ENCODE measurements at regions not wholly inside any gene's neighbourhood (a gene's known extent, or its start where the extent isn't known, plus 50 kb on each side); places are given as distances from the start of the nearest gene placed in this dataset.

DNA sequence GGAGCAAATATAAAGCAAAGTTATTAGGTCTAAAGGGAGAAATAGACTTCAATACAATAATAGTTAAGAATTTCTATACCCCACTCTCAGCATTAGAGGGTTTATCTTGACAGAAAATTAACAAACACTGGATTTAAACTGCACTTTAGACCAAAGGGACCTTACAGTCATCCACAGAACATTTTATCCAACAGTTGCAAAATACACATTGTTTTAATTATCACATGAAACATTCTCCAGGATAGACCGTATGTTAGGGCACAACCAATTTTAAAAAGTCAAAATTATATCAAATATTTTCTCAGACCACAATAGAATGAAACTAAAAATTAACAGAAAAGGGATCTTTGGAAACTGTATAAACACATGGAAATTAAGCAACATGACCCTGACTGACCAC is 384.5 kb upstream of the C1orf87 start:
- Histone ChIP-seq H3K9ac (ENCODE audit: low read length) (no peak overlapping the region), H3K4me2 (ENCODE audit: low read length) (no peak overlapping the region), H3K4me3 (replicated peaks in 1 of 2; ENCODE audit: low read depth in 1 of 2, low read length in 2 of 2) (no peak overlapping the region), H3K27me3 (ENCODE audit: insufficient read depth, low read length) (no peaks in the 10 kb centered on the region), H3K9me3 (ENCODE audit: control insufficient read depth in 1 of 2, insufficient read depth in 1 of 2, low read depth in 1 of 2, low read length in 2 of 2) (no peaks in the 10 kb centered on the region), H3K27ac (ENCODE audit: low read depth, low read length) (no peak overlapping the region), H3K36me3 (ENCODE audit: control insufficient read depth in 1 of 2, insufficient read depth in 2 of 2, low read length in 2 of 2) (no peaks in the 10 kb centered on the region), H3K9me2 (ENCODE audit: insufficient read depth) (no peaks in the 10 kb centered on the region), H4K20me1 (ENCODE audit: insufficient read depth) (no peaks in the 10 kb centered on the region), H2AFZ (ENCODE audit: low read depth, low read length, poor library complexity, severe bottlenecking) (no peak overlapping the region), H3K79me2 (ENCODE audit: insufficient read depth, low read length) (no peaks in the 10 kb centered on the region), H3K4me1 (ENCODE audit: control insufficient read depth in 1 of 2, insufficient read depth in 2 of 2, low read length in 2 of 2) (no peaks in the 10 kb centered on the region)
- no TSS peak for BruUV-seq (replicated peaks)
- POLR2A ChIA-PET = no interaction called here
- TF ChIP-seq SRF (IDR thresholded peaks at IDR 0.05; ENCODE audit: low read depth) (no peak), SP1 (IDR thresholded peaks at IDR 0.05; ENCODE audit: low read depth) (no peak), FOSL1 (IDR thresholded peaks at IDR 0.05; ENCODE audit: low read depth) (no peak), CEBPB (IDR thresholded peaks at IDR 0.05; ENCODE audit: low read depth) (no peak), ELF1 (IDR thresholded peaks at IDR 0.05; ENCODE audit: borderline replicate concordance, low read depth) (no peak), RAD21 (IDR thresholded peaks at IDR 0.05; ENCODE audit: low read depth) (no peak)
- DNase-seq (ENCODE audit: low read depth, low spot score) (no peak), ATAC-seq (no peak)
- RAD21 ChIA-PET (ENCODE audit: low non-redundant PET in 1 of 2, low total read pairs in 2 of 2, uncharacterized antibody in 2 of 2, unreplicated experiment in 2 of 2) = no interaction called here
- CTCF ChIA-PET = no interaction called here
- intact Hi-C loops (cut with micrococcal nuclease) = no loop called here

DNA sequence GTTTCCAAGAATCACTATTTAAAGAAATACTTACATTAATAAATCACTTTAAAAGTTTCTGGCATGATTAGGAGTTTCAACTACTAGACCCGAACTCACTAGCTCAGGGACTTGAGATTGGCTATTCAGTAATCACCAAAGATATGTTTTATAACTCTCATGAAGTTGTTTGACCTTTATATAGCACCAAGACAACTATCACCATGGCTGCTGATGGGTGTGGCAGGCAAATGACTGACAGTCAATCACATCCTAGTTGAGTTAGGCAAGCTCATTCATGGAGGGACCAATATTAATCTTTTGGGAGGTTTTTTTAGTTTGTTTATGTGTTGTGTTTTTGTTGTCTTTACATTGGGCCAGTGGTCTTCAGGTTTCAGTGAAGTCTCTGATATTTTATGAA is 376.3 kb upstream of the C1orf87 start:
- no peaks in the 10 kb centered on the region for H3K27me3 ChIP-seq (ENCODE audit: insufficient read depth, low read length)
- no peak overlapping the region for H3K9ac ChIP-seq (ENCODE audit: low read length)
- POLR2A ChIA-PET = no interaction called here
- no peaks in the 10 kb centered on the region for H3K9me2 ChIP-seq (ENCODE audit: insufficient read depth)
- H3K79me2 ChIP-seq (ENCODE audit: insufficient read depth, low read length) = no peaks in the 10 kb centered on the region
- H4K20me1 ChIP-seq (ENCODE audit: insufficient read depth) = no peaks in the 10 kb centered on the region
- H3K27ac ChIP-seq (ENCODE audit: low read depth, low read length) = no peak overlapping the region
- H3K4me1 ChIP-seq (ENCODE audit: control insufficient read depth in 1 of 2, insufficient read depth in 2 of 2, low read length in 2 of 2) = no peaks in the 10 kb centered on the region
- H3K4me2 ChIP-seq (ENCODE audit: low read length) = no peak overlapping the region
- no peak for DNase-seq (ENCODE audit: low read depth, low spot score)
- intact Hi-C loops (cut with micrococcal nuclease) = no loop called here
- no peak for ATAC-seq
- CTCF ChIA-PET = interaction anchor here (1.3 kb wide), 1 partner anchor 24 kb away, joined by 4 read pairs; no protein-coding TSS in a partner anchor
- RAD21 ChIA-PET (ENCODE audit: low non-redundant PET in 1 of 2, low total read pairs in 2 of 2, uncharacterized antibody in 2 of 2, unreplicated experiment in 2 of 2) = no interaction called here
- TF ChIP-seq, protein P1, sequence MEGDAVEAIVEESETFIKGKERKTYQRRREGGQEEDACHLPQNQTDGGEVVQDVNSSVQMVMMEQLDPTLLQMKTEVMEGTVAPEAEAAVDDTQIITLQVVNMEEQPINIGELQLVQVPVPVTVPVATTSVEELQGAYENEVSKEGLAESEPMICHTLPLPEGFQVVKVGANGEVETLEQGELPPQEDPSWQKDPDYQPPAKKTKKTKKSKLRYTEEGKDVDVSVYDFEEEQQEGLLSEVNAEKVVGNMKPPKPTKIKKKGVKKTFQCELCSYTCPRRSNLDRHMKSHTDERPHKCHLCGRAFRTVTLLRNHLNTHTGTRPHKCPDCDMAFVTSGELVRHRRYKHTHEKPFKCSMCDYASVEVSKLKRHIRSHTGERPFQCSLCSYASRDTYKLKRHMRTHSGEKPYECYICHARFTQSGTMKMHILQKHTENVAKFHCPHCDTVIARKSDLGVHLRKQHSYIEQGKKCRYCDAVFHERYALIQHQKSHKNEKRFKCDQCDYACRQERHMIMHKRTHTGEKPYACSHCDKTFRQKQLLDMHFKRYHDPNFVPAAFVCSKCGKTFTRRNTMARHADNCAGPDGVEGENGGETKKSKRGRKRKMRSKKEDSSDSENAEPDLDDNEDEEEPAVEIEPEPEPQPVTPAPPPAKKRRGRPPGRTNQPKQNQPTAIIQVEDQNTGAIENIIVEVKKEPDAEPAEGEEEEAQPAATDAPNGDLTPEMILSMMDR (IDR thresholded peaks at IDR 0.05 in 2 of 3, conservative IDR thresholded peaks at IDR 0.05 in 1 of 3; ENCODE audit: borderline replicate concordance in 1 of 3, insufficient read depth in 1 of 3, low read depth in 2 of 3, low read length in 2 of 3) = no peak
- TF ChIP-seq CEBPB (IDR thresholded peaks at IDR 0.05; ENCODE audit: low read depth) (no peak), ELF1 (IDR thresholded peaks at IDR 0.05; ENCODE audit: borderline replicate concordance, low read depth) (no peak), SP1 (IDR thresholded peaks at IDR 0.05; ENCODE audit: low read depth) (no peak), ZFX (IDR thresholded peaks at IDR 0.05) (no peak), CBX3 (IDR thresholded peaks at IDR 0.05; ENCODE audit: low read depth) (no peak), JUND (IDR thresholded peaks at IDR 0.05) (no peak), POLR2AphosphoS5 (IDR thresholded peaks at IDR 0.05; ENCODE audit: low read depth, low read length) (no peak), EZH2phosphoT487 (IDR thresholded peaks at IDR 0.05; ENCODE audit: borderline replicate concordance) (no peak)
- TF ChIP-seq, protein P2, sequence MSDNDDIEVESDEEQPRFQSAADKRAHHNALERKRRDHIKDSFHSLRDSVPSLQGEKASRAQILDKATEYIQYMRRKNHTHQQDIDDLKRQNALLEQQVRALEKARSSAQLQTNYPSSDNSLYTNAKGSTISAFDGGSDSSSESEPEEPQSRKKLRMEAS (IDR thresholded peaks at IDR 0.05) = no peak
- TF ChIP-seq, protein P3, sequence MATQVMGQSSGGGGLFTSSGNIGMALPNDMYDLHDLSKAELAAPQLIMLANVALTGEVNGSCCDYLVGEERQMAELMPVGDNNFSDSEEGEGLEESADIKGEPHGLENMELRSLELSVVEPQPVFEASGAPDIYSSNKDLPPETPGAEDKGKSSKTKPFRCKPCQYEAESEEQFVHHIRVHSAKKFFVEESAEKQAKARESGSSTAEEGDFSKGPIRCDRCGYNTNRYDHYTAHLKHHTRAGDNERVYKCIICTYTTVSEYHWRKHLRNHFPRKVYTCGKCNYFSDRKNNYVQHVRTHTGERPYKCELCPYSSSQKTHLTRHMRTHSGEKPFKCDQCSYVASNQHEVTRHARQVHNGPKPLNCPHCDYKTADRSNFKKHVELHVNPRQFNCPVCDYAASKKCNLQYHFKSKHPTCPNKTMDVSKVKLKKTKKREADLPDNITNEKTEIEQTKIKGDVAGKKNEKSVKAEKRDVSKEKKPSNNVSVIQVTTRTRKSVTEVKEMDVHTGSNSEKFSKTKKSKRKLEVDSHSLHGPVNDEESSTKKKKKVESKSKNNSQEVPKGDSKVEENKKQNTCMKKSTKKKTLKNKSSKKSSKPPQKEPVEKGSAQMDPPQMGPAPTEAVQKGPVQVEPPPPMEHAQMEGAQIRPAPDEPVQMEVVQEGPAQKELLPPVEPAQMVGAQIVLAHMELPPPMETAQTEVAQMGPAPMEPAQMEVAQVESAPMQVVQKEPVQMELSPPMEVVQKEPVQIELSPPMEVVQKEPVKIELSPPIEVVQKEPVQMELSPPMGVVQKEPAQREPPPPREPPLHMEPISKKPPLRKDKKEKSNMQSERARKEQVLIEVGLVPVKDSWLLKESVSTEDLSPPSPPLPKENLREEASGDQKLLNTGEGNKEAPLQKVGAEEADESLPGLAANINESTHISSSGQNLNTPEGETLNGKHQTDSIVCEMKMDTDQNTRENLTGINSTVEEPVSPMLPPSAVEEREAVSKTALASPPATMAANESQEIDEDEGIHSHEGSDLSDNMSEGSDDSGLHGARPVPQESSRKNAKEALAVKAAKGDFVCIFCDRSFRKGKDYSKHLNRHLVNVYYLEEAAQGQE (IDR thresholded peaks at IDR 0.05; ENCODE audit: low read depth) = no peak
- TF ChIP-seq, protein P4, sequence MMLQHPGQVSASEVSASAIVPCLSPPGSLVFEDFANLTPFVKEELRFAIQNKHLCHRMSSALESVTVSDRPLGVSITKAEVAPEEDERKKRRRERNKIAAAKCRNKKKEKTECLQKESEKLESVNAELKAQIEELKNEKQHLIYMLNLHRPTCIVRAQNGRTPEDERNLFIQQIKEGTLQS (IDR thresholded peaks at IDR 0.05) = no peak
- no TSS peak for BruUV-seq (replicated peaks)
- no peak overlapping the region for H2AFZ ChIP-seq (ENCODE audit: low read depth, low read length, poor library complexity, severe bottlenecking)
- H3K36me3 ChIP-seq (ENCODE audit: control insufficient read depth in 1 of 2, insufficient read depth in 2 of 2, low read length in 2 of 2) = no peaks in the 10 kb centered on the region
- no peak overlapping the region for H3K4me3 ChIP-seq (replicated peaks in 1 of 2; ENCODE audit: low read depth in 1 of 2, low read length in 2 of 2)
- no peaks in the 10 kb centered on the region for H3K9me3 ChIP-seq (ENCODE audit: control insufficient read depth in 1 of 2, insufficient read depth in 1 of 2, low read depth in 1 of 2, low read length in 2 of 2)

All from HCT116 (cell line).